Putamen (tissue), 1 donor: ENCODE measurements at regions not wholly inside any gene's neighbourhood (a gene's known extent, or its start where the extent isn't known, plus 50 kb on each side); places are given as distances from the start of the nearest gene placed in this dataset.
A peak's percentile ranks its signal among the peaks of the same experiment; 100 is the strongest.

Experiments used
- DNase-seq: peaks from one replicate; pipeline ENCODE4 v3.0.0-alpha.2; 2016; ENCODE audit warnings: low spot score

DNA sequence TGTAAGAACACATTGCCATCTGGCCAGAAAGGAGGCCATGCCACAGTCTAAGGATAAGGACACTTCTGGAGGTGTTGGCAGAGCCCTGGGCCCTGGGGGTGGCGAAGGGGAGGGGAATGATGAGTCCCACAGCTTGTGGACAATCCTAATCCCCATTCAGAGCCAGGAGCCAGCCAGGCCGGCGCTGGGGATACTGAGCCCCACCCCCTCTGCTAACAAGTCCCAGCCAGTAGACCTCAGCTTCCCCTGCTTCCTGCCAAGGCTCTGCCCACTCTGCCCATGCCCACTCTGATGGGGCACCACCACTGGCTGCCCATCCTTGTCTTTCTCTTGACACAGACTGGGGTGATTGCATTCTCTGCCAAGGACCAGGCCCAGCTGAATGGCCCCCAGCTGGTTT is 71.9 kb downstream of the NAV1 start:
- no peak for DNase-seq

DNA sequence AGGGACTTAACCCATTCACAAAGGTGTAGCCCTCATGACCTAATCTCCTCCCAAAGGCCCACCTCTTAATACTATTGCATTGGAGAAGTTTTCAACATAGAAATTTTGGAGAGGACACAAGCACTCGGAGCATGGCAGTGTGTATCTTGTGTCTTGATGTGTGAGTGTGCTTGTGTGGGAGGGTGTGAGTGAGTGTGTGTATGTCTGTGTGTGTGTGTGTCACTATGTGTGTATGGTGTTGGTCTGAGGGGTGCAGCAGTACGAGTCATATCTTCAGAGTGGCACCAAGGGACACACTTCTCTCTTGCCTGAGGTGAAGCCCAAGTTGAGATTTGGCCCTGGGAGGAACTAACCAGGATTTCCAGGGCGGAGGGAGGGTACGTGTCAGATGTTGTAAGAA is 73.7 kb downstream of the NAV1 start:
- no peak for DNase-seq

DNA sequence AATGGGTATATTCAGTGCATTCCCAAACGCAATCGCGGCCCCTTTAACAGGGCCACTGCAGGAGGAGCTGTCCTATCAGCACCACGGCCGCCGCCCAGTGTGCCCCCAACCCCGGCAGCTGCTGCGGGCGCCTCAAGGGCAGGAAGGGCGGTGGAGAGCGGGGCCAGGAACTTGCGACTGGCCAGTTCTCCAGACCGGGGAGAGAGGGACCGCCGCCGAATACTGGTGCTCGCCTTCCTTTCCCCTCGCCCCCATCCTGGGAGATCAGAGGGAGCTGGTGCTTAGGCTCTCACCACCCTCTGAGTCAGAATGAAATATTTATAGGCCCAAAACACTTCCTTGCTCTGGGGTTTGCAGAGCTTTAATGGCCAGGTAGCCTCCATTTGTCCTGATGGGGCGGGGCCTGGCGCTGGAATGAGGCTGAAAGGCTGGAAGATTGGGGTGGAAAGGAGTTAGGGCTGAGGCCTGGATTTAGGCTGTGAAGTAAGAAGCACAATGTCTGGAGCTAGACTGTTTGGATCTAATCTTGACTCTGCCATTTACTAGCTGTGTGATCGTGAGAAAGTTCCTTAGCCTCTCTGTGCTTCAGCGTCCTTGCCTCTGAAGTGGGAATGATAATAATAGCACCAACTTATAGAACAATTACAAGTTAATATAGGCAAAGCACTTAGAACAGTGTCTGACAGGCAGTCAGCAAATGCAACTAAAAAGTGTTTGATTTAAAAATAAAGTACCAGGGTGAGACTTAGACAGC is 75.5 kb downstream of the NAV1 start:
- no peak for DNase-seq

DNA sequence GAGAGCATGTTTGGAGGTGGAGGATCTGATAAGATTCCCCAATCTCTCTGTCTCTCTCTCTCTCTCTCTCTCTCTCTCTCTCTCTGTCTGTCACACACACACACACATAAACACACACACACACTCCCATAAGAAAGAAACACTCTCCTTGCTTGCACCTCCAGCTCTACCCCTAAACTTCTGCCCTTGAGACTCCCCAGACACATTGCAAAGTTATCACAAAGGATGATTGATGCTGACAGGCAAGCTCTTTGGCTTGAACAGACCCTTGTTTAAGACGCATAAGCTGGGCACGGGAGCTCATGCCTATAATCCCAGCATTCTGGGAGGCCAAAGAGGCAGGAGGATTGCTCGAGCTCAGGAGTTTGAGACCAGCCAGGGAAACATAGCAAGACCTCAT is 78.2 kb downstream of the NAV1 start:
- DNase-seq: no peak

DNA sequence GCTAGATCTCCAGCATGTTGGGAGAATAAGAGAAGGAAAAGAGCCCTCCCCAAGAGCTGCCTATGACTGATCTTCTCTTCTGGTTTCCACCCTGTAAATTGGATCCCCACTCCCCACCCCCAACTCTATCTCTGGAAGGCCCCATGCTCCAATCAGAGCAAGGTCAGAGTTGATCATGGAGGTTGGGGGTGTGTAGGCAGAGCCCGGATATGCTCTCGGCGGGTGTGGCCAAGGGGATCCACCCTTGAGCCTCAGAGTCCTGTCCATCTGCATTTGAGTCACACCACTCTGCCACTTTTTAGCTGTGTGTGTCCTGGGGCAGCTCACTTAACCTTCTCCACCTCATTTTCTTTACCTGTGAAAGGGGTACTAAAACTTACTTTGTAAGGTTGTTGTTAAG is 79.5 kb downstream of the NAV1 start:
- no peak for DNase-seq

DNA sequence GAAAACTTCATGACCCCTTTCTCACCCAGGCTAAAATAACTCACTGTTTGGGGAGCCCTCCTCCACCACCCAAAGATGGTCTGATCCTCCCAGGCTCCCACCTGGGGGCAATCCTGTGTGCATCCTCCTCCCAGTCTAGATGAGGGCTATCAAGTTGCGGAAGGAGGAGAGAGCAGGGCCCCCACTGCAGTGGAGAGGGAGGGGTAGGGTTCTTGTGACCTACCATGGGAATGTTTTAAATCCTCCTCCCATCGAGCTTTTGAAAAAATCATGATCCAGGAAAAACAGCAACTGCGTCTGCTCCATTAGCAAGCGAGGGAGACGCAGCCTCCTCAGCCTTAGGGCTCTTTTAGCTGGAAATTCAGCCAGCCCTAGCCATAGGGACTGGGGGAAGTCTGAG is 80.0 kb downstream of the NAV1 start:
- DNase-seq: no peak

DNA sequence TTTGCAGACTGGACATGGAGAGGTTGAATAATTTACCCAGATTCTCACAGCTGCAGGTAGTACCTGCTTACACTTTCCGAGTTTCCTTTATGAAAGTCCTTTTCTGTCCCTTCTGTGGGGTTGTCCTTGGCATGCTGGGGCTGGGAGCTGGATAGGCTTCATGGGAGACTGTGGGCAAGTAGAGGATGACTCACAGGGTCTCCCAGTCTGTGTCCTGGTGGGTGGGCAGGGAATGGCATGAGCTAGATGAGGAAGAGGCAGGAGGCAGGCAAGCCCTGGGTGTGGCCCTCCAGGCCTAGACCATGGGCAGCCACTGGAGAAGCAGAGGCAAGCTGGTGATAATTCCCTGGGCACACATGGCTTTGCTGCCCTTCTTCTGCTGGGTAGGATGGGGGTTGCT is 80.6 kb downstream of the NAV1 start:
- no peak for DNase-seq

DNA sequence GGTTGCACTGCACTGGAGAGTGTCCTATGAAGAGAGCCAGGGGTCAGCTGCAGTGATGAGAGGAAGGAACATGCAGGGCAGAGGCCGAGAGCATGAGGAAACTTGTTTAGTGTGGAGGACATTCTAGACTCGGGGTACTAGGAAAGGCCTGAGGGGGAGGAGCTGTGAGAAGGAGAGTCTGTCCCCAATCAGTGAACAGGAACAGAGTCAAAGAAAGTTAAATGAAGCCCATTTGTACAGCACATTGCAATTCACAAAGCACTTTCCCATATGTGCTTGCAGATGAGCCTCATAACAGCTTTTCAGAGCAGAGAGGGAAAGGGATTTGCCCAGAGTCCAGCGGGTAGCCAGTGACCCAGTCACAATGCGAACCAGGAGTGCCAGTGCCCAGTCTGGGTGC is 83.4 kb downstream of the NAV1 start:
- no peak for DNase-seq

DNA sequence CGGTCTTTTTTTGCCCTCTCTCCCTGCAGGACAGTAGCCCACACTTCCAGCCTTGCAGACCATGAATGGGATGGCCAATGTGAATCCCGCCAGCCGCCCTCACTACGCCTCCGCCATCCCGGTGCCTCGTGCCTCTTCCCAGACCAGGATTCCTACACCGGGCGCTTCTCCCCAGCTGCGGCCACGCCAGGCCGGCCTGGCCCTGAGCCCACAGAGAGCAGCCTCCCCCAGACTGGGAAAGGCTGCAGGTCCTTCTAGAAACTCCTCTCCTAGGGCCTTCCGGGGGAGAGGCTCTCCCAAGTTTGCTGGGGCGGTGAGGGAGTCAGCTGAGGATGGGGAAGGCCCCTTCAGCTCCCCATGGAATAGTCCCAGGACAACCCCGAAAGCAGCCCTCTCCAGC is 83.9 kb downstream of the NAV1 start:
- no peak for DNase-seq

DNA sequence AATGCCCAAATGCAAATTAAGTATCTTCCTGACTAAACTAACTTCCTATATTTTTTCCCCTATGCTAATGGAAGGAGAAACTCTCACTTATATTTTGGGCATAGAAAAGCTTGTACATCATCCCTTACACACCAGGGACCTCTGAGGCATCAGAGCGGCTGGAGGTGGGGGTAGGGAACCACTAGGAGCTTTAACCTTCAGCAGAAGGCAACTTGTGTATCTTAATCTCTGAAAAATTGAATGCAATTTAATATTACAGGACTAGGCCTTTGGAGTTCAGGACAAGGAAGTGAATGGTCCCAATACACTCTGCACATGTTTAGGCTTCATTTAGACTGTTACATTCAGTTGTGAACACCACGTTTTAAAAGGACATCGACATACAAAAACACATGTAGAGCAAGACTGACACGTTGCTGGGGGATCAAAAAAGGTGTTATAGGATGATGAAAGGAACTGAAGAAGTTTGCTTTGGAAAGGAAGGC is 85.9 kb downstream of the NAV1 start:
- DNase-seq: no peak

DNA sequence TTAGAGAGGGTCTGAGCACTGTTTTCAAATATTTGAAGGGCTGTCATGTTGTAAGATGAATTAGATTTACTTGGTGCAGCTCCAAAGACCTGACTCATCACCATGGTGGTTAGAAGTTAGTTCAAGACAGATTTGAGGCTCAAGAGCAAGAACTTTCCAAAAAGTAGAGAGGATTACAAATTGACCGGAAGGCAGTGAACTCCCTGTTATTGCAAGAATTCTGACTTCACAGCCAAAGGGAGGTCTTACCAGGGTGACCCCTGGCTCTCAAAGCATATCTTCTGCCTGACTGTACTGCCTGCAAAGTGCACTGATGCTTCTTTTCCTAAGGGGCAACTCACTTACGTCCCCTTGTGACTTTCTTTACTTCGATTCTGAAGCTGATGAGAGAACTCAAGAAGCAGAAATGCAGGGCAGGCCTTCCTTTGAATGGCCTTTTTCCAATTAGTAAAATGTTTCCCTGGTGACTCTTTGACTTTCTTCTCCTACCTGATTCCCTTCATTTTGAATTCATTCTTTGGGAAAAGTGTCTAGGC is 86.4 kb downstream of the NAV1 start:
- DNase-seq: no peak

DNA sequence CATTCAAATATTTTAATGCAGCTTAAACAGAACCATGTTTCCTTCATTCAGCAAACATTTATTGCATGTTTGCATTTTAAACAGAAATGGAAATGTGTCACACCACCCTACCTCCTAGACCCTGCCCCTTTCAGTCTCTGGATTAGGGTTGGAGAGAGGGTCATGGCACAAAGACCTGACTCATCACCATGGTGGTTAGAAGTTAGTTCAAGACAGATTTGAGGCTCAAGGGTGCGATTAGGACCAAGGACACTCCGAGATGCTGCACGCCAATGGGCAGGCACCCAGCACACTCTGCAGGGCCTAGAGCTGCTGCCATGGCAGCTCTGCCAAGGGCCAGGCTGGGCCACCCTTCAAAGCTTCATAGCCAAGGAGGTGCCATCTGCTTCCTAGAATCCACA is 86.9 kb downstream of the NAV1 start:
- no peak for DNase-seq

DNA sequence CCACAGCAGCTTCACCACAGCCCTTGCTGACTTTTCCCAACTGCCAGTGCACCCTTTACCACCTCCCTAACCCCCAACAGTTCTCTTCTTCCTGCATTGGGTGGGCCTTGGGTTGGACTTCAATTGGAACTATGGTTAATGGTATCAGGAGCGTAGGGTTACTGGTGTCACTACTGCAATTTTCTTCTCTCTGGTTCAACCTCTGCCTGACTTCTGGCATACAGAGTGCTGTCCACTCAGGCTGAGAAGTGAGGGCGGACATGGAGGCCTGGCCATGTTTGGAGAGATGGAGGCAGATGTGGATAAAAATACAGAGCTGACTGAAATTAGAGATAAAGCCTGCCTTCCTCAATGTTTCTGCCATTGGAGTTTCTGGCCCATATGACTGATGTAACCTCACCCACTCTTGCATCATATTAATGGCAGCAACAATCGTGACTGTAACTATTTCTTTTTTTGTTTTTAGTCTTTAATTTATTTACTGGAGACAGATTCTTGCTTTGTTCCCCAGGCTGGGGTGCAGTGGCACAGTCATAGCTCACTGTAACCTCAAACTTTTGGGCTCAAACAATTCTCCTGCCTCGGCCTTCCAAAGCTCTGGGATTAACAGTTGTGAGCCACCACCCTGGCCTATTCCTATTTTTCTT is 87.8 kb downstream of the NAV1 start:
- no peak for DNase-seq

DNA sequence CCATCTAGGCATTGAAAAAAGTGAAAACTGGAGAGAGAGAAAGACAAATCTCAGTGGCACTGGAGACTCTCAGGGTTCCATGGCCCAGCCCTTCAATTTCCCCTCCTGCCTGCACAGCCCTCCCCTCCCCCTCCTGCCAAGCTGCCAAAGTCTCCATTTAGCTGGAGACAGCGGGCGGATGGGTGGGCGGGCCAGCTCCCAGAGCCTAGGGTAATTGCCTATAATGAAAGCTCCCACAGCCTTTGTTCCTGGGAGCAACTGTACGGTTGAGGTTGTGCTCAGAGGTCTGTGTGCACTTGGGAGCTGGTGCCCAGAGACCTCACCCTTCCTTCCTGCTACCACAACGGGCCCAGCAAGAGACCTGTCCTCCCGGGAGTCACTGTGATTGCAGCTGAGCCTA is 89.6 kb downstream of the NAV1 start:
- DNase-seq: no peak

DNA sequence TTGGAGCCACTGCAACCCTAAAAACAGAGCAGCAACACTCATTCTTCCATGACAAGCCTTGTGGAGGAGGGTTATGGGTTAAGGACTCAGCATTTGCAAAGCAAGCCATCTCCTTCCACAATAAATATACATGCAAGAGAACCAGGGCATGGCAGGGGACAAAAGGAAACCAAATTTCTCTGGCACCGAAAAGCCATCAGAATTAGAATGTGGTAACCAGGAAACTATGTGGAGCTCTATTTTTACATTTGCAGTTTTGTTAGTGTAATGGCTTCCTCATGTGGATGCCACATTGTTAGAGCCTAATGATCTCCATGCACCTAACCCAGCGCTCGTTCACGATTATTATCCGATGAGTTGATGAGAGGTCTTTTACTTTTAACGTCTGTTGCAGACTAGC is 91.7 kb downstream of the NAV1 start:
- no peak for DNase-seq

DNA sequence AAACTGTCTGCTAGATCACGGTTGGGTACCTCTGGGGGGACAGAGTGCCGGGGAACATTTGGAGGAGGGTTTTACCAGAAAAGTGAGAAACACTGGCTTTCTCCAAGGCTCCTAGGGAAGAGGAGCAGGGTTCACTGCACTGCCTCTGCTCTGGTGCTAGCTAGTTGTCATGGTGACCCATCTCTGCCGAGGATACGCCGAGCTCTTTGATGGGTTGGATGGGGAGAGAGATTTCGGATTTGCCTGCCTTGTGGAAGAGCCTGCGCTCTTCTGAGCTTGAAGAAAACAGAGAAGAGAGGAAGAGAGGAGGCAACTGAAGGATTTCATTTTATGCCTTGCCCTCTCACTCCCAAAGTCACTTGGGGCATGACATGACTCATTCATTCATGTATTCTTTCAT is 92.1 kb downstream of the NAV1 start:
- peak; percentile 67 for DNase-seq

DNA sequence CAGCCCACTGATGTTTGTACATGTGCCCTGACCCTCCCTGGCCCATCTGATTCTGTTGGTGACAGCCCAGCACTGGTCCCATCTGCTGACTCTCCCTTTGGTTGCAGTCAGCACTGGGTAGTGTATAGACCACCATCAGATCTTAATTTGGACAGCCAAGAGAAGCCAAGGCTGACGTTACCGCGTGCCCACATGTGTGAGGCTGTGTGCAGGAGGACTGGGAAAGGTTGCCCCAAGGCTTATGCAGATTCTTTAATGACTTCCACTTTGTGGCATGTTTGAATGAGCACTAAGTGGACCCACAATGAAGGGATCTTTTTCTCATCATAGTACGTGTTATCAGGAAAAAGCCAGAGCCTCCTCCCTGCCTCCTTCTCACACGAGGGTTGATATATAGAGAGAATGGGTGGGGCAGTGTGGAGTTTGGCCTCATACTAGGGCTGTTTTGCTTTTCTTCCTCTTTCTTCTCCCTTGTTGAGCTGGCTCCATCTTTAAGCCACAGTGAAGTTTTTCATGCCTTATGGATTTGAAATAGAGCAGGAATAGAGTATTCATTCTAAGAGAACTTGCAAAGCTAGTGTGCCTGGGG is 93.5 kb downstream of the NAV1 start:
- no peak for DNase-seq

DNA sequence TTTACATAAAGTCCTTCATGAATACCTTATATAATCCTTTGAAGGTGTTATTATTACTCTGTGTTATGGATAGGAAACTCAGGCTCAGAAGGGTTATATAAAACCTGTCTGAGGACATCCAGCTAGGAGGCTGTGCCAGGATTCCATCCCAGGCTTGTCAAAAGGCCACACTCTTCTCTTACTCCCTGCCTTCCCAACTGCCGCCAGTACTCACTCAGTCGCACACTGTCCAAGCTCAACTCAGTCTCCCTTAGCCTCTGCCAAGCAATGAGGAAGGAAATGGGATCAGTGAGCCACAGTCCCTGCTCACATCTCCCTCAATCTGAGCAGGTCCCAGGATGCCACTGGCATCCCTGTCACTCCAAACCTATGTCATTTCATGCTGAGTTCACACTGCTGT is 94.4 kb downstream of the NAV1 start:
- DNase-seq: no peak

DNA sequence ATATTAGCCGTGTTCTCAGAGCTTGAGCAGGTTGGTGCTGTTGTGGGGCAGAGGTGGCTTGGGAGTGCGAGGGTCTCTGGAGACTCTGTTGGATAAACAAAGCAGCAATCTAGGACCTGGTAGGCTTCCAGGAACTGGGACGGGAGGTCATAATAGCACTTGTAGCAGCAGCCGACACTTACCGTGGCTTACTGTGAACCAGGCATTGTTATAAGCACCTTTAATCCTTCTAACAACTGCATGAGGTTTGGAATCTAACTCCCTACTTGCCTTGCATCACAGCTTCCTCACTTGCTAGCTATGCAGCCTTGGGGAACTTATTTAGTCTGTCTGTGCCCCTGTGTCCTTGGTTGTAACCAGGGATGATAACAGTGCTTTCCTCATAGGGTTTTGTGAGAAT is 94.9 kb downstream of the NAV1 start:
- DNase-seq: no peak

DNA sequence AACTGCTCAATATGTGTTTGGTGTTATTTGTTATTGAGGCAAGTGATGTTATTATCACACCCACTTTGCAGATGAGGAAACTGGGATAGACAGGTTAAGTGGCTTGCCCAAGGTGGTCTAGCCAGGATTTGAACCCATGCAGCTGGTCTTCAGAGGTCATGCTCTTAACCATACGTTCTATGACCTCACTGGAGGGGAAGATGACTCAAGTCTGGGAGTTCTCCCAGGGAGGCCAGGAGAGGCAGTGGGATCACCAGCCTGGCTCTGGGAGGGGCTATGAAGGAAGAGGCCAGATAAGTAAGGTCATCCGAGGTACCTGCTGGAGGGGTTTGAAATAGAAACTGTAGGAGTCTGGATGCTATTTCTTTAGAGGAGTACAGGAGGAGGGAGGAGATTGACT is 95.3 kb downstream of the NAV1 start:
- DNase-seq: no peak

DNA sequence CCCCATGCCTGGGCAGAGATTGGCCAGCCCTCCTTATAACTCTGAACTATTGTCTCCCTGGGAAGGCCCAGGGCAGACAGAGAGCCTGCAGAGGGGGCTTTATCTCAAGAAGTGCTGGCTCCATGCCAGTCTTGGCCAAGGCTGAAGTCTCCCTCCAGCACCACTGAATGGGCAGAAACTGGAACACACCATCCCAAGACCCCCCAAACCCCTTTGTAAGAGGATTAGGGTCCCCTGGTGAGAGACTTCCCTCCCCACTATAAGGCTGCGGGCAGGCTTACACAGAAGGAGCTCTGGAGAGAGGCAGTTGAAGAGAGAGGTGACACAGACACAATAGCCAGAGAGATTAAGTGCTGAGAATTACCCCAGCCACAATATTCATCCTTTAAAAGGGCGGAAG is 97.2 kb downstream of the NAV1 start:
- no peak for DNase-seq

DNA sequence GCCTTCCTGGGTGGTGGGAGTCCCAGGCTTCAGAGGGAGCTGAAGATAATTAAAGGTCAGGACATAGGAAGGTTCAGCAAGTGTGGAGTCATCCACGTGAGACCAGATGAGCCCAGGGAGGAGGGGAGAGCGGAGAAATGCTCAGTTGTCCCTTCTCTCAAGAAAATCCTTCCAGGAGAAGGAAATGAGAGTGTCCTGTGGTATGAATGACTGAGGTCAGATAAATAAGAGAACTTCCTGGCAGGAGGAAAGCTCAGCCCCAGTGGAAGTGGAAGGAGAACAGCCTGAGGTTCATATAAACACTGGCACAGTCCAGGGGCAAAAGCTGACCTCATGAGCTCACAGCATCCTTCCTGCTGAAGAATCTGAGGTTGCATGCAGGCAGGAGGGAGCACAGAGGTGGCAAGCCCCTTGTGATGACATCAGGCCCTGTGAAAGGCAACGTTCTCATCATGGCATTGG is 97.6 kb downstream of the NAV1 start:
- DNase-seq: no peak
